NCI-H1417 treated with DMSO at 0.1 percent for 48 hours (cell line): ENCODE measurements at regions not wholly inside any gene's neighbourhood (a gene's known extent, or its start where the extent isn't known, plus 50 kb on each side); places are given as distances from the start of the nearest gene placed in this dataset.
"Not testable (repeated sequence)": the region's sequence is repeated elsewhere in the genome, so short reads cannot be mapped to it uniquely, and the experiment has no call there.

Source experiments
- DNase-seq: peaks from one replicate; lab custom pipeline; 2025; lab: John Stamatoyannopoulos, UW

- no peak for DNase-seq
Observed at GRCh38 chr1:213782941-213783672, 204.7 kb upstream of the PROX1 start.

GRCh38 chr1:213783893-213784292 is 203.9 kb upstream of the PROX1 start:
- DNase-seq = no peak

DNA sequence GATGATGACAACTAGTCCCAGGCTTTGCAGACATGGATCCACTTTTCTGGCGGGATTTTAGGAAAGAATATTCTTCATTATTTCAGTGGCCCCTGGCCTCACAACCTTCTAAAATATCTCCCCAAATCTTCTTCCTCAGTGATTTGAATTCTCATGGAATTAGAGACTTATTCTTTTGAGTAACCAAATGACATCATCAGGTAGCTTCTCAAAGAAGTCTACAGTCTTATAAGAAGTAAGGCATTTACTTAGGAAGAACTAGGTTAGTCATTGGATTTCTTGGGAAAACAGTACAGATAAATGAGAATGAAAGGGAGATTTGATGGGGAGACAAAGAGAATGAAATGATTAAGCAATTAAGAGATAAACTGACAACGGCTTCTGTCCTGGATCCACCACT is 201.1 kb upstream of the PROX1 start:
- DNase-seq = no peak

DNA sequence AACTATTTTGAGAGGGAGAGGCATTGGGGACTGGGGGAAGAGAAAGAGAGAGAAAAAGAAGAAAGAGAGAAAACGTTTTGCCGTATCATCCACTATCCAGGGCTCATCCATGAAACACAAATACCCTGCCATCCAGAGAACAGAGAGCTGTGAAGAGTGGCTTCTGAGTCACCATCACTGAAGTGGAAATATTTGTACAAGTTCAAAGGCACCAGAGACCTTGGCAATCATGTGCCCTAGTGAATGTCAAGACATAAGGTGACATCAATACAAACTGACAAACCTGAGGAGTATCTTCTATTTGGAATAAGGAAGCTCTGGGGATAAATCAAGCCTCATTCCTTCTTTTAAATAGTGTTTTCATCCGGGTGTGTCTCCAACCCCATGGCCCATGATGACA is 197.2 kb upstream of the PROX1 start:
- no peak for DNase-seq

GRCh38 chr1:213793482-213794067 is 194.2 kb upstream of the PROX1 start:
- DNase-seq = no peak

GRCh38 chr1:213796525-213796924 is 191.2 kb upstream of the PROX1 start:
- no peak for DNase-seq

- not testable (repeated sequence) for DNase-seq
Observed at GRCh38 chr1:213808288-213808687, 179.5 kb upstream of the PROX1 start.

- DNase-seq = no peak
Observed at GRCh38 chr1:213817156-213817555, 170.6 kb upstream of the PROX1 start.

DNA sequence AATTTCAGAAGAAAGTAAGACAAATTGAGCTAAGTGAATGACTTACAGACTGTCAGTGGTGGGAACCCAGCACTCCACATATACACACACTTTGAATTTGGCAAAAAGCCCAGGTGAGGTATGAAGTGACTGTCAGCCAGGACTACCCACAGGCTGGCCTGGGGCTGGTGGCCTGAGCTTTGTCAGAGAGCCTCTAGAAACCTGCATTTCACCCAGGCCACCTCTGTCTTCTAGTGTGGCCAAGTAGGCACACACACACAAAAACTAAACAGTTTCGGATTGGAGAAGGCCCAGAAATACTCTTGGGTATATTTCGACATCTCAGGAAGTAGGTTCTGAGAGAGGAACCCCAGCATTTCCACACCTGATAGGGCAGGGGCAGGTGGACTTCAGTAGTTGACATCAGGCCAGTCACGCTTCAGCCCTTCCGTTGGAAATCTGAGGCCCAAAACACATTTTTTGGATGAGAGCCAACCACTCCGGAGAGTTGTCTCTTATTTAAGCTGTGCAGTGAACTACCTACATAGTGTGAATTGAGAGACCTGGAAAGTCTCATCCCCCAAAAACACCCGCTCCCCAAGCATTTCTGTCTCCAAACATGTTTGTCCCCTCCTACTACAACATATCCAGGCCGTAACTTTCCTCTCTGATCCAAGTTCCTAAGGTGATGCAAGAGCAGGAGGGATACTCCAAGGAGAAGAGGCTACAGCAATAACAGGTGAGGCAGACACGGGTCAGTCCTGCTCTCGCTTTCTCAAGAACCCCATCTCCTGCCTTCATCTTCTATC is 167.2 kb upstream of the PROX1 start:
- no peak for DNase-seq

DNA sequence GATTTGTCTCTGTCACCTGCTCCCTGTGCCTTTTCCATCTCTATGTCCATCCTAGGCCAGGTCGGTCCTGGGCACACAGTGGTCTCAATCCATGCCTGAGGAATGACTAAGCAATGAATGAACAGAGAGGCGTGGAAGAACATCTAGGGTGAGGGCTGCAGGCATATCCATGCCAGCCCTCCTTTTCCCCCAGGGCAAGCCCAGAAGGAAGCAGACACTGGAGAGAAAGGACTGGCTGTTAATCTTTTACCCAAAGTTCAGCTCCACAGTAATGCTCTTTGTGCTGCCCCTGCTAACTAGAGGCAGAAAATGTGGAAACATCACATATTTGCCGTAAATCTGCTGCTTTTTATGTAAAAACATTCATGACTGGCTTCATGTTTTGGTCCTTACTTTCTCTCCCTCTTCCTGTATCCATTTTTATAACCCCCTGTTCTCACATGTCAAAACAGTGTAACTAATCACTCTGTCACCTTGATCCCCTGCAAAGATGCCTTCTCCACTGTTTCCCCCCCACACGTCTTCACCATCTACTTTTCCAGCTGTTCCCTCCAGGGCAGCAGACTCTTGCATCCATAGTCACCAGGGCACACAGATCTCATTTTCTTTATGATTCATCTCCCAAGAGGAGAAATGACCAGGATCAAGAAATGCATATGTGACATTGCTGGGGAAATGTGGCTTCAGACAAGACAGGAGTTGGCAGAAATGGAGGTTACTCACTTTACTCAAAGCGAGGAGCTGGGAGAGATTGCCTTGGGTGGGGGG is 166.4 kb upstream of the PROX1 start:
- DNase-seq = no peak

DNA sequence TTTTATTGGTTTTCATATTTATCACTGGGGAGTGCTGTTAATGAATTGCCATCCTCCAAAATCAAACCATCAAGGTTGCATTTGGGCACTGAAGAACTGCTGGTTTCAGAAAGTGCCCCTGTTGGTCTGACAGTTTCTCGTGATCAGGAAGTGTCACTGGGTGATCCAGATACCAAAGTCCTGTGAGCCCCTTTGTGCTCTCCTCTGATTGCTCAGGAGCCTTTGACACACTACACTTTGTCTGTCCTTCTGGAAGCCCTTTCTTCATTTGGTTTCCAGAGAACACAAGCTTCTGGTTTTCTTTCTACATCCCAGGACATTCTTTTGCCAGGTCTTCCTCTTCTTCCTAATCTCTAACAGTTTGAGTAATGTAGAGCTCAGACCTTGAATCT is 165.8 kb upstream of the PROX1 start:
- DNase-seq = no peak

DNA sequence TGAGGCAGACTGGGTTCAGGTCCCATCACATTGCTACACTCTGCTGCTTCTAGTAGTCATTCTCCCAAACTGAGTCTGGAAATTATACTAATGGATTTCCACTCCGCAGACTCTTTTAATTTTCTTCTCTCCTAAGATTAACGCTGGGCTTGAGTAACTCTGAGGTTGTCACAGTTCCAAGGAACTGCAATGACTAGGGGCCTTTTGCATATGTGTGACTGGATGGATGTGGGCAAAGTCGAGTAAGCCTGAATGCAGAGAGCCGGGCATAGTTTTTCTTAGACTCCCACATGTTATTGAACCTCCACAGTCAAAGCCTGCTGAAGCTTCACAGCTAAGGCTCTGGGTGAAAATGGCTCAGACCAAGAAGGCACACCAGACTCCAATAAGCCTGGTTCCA is 160.9 kb upstream of the PROX1 start:
- no peak for DNase-seq

- DNase-seq = peak; percentile 90
Observed at GRCh38 chr1:213828867-213829266, 158.9 kb upstream of the PROX1 start.

DNA sequence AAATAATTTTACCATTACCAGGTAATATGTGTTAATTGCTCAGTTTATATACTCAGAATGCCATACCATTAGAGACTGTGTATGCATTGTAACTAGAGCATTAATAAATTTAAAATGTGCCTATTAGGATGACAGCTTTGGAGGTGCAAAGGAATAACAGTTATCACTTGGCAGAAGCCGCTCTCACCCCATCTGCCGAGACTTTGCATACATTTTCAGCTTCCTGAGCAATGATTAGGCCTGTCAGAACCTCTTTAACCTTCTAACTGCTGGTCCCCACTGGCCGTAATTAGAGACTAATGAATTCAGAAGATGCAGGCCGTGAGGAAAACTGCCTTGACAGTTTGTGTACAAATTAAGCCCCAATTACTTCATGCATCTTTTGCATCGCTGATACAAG is 158.0 kb upstream of the PROX1 start:
- peak; percentile 36 for DNase-seq

GRCh38 chr1:213830371-213830770 is 157.4 kb upstream of the PROX1 start:
- no peak for DNase-seq

GRCh38 chr1:213840575-213840974 is 147.2 kb upstream of the PROX1 start:
- DNase-seq = no peak

DNA sequence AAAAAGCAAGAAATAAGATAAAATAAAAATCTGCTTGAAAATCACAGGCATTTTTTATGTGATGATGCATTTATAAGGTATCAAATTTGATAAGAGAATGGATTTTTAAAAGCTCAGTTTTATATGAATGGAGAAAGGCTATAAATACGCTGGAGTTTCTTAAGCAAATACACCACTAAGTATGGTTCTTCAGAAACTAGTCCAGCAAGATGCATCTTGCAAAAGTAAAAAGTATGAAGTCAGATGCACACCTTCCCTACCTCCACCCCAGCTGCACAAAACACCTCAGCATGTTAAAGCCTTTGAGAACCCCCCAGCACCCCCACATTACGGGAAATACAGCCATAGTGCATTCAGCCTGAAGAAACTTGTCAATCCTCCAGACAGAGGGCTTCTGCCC is 143.1 kb upstream of the PROX1 start:
- no peak for DNase-seq

DNA sequence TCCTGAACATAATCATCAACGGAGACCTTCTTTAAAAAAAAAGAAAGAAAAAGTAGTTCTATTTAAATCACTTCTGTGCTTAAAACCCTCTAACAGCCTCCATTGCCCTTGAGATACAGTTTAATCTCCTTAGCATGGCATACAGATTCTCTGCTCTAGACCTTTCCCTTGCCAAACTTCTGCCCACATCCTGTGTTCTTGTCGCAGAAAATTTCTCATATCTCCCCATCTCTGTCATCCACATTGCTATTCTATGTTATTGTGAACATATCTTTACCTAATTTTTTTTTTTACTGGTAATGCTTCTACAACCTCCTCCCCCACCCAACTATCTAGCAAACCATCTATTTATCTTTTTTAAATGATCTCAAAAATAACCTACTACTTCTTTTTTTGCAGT is 135.7 kb upstream of the PROX1 start:
- no peak for DNase-seq

DNA sequence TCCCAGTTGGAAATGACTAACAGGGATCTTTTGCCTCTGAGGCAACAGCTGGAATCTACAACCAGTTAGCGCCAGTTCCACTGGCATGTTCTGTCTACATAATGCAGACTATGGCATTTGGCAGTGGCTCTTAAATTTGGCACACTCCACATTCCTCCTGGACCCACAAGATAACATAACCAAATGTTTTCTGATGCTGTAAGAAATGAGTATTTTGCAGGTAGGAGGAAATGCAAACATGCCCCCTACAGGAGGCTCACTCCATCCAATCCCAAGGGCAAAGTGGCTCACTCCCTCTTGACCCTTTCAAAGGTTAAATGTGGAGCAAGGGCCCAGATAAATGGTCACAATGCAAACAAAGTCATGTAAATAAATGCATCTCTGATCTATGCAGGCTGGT is 129.2 kb upstream of the PROX1 start:
- no peak for DNase-seq

DNA sequence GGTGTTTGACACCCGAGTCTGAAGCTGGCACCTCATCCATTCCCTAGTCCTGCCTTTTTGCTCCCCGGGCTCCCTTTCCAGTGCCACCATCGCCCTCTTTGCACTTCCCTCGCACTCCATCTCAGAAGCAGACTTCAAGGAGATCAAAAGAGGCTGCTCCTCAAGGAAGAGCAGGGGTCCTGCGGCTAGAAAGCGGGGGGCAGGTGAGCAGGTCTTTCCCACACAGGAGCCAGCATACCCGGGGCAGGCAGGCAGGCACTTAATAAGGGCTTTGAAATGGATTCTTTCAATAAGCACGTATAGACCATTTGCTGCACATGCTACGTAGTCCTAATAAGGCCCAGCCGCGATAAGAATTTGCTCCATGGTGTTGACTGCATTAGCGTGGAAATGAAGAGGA is 125.9 kb upstream of the PROX1 start:
- DNase-seq = no peak

GRCh38 chr1:213864091-213864490 is 123.7 kb upstream of the PROX1 start:
- DNase-seq = no peak

DNA sequence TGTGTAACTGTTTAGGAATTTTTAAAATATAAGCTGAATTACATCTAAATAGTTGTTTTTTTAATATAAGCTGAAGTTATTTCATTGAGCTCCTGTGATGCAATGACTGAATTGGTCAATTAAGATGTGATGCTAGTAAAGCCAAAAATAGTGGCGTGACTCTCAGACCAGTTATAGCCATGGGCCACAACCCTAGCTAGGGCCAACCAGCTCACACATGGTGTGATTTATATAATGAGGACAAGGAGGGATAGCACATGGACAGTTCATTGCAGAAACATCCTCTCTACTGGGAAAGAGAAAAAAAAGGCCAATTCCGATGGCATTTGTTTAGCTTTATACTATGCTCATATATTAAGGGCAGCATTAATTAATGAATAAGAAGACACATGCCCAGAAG is 119.3 kb upstream of the PROX1 start:
- DNase-seq = no peak

GRCh38 chr1:213871179-213871578 is 116.6 kb upstream of the PROX1 start:
- DNase-seq = no peak
